GM18870 (cell line): ENCODE measurements at regions not wholly inside any gene's neighbourhood (a gene's known extent, or its start where the extent isn't known, plus 50 kb on each side); places are given as distances from the start of the nearest gene placed in this dataset.
"Not testable (repeated sequence)": the region's sequence is repeated elsewhere in the genome, so short reads cannot be mapped to it uniquely, and the experiment has no call there.

Experiments used
- ATAC-seq: cut with Tn5 transposase; IDR thresholded peaks from one replicate; pipeline ENCODE4 v1.9.1; 2021; ENCODE audit warnings: moderate library complexity; ENCODE audit not compliant: unreplicated experiment

DNA sequence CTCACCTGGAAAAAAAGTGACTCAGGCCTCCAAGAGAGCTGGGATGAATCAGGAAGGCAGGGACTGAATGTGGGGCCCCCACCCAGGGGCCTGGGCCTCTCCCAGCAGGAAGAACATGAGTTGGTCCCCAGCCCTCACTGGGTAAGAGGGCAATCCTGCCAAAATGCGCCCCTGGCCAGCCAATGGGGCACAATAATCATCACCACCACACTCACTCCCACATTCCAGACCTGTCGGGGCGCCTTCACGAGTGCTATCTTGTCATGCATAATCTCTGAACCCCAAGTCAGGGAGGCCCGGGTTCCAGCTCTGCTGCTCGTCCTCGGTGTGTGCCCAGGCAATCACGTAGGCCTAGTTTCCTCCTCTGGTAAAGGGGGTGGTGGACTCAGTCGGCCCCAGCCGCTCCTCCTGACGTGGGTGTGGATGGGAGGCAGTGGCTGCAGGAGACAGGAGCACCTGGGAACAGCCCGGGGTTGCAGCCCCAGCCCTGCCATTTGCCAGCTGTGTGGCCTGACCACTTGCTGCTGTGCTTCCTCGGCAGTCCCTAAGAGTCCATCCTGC lies 115.1 kb downstream of the CYP26B1 start:
- ATAC-seq, result no peak

DNA sequence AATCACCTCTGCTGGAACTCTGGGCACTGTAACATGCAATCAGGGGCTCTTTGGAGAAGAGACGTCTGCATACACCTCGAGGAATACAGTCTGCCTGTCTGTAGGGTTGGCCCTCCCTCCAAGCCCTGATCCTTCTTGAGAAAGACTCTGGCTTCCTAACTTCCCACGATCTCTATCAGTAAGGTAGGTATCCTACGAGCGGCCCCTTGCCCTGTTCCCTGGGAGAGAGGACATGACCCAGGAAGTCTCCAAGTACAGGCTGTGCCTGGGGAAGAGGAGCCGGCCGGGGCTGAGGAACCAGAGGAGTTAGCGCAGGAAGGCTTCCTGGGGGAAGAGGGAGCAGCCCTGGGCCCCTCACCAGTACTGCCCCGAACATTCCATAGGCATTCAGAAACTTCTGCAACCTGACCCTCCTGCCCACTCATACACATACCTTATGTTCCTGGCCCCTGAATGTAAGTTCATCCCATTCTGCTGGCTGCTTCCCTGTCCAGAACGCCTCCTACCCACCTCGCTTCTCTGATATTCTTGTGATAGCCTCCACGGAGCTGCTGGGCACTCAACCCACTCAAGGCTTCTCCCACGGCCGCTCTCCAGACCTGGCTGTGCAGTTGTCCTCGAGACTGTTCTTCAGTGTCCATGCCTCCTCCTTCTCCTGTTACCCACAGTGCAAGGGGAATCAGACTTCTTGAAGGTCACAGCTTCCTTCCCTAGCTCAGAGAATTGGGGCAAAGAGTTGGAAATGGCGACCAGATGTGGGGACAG lies 116.1 kb downstream of the CYP26B1 start:
- ATAC-seq, result no peak

DNA sequence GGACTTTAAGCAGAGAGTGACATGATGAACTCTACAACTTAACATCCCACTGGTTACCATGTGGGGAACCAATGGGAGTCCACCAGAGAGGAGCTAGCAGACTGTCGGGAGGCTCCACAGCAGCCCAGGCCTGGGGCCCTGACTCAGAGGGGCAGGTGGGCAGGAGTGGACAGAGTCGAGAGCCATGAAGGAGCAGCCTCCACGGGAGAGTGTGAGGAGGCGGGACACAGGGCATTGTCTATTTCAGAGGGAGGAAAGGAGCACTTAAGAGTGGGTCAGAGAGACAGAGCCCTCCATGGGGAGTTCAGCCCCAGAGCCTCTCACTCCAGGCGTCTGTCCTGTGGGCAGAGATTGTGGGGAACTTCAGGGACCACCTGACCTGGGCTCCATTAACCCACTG lies 118.7 kb downstream of the CYP26B1 start:
- ATAC-seq, result no peak

DNA sequence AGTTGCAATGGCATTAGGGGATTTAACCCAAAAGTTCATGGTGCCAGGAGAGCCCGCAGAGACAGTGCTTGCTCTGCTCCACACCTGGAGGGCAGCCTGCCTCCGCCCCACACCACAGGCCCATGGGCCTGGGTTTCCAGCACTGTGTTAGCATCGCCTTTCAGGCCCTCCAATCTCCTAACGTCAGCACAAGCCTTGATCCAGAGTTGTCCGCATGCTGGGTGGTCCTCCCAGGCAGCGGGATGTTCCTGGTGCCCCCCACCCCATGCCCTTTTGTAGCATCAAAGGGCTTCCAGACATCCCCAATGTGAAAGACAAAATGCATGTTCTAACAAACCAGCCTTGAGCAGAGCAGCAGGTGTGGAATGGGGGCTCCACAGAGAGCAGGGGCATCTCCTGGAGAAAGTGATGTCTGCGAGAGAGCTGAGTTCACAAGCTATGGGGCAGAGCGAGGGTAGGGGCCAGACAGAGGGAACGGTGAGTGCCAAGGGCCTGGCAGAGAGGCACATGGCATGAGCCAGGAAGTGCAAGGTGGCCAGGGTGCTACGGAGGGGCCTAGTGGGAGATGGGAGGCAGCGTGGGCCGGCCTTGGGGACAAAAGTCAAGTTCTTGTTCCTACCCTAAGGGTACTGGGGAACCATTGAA lies 119.2 kb downstream of the CYP26B1 start:
- no peak for ATAC-seq

DNA sequence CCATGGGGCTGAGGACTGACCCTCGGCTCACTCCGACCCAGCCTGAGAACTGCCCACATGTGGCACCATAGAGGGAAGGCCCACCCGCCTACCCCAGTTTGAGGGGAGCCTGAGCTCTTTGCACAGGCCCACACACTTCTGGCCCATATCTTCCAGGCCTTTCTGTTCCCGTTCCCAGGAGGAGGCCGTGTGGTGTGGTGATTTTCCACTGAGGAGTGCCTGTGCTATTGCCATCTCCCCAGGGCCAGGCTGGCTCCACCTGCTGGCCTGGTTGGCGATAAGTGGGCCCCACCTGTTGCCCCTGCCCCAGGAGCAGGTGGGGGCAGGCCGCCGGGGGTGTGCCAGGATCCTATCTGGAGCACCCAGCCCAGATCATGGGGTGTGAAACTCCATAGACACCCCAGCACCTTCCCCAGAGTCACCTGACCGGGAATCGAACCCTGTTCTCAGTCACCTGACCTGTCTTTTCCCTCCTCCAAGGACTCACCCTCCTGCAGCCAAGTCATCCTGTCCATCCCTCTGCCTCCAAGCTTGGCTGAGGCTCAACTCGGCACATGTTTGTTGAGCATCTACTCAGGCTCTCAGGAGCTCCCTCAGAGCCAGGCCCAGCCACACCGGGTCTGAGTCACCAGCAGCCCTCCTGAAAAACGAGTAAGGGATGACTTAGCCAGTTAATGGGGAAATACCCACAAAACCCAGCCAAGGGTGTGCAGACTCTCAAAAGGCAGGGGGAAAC lies 120.1 kb downstream of the CYP26B1 start:
- no peak for ATAC-seq

DNA sequence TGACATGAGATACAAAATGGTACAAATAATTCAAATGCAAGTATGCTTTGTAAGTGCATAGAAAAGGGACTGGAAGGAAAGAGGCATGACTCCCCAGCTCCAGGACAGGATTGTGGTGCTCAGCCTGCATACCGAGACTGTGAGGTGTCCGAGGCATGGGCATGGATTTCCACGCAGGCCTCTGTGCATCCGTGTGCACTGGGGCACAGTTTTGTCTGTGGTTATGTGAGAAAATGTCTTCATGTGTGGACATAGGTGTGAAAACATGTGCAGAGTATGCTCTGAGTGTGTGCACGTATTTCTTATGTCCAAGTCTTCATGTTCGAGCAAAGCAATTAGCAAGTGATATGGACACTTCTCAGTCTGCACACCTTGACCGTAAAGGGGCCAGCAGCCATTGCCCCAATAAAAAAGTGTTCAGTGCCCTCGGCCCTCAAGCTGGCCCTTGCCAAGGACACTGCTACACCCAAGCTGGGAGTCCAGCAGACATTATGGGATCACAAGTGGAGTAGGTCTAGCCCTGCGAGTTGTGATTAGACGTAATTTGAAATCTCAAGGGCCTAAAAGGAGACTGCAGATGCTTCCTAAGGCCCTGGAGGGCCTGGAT lies 120.7 kb downstream of the CYP26B1 start:
- ATAC-seq, result no peak

DNA sequence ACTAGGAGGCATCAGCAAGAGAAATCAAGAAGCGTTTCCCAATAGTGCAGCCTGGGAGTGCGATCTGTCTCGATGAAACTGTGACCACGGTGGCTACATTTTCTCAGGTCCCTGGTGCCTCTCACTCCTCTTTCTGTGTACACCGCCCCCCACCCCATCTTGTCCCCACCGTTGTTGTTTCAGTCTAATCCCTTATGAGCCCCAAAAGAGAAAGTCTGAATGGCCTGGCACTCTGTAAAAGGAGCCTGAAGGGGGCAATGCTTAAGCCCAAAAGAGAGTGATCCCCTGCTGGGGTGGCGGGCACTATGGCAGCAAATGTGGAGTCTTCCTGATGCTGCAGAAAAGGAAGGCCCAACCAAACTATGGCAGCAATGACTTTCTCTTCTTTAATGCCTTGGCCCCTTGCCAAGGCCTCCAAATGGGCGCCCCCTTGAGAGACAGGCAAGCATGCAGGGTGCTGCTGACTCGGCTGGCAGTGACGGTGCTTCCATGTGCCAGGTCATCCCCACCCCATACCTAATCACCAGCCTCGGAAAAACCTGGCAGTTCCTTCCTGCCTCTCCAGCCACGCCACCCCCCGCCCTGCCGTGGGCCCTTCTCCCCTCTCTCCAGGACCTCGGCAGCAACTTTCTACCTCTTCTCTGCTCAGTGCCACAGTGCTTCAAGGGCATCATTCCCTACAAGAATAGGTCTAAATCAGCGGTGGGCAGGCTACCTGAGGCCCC lies 123.0 kb downstream of the CYP26B1 start:
- no peak for ATAC-seq

DNA sequence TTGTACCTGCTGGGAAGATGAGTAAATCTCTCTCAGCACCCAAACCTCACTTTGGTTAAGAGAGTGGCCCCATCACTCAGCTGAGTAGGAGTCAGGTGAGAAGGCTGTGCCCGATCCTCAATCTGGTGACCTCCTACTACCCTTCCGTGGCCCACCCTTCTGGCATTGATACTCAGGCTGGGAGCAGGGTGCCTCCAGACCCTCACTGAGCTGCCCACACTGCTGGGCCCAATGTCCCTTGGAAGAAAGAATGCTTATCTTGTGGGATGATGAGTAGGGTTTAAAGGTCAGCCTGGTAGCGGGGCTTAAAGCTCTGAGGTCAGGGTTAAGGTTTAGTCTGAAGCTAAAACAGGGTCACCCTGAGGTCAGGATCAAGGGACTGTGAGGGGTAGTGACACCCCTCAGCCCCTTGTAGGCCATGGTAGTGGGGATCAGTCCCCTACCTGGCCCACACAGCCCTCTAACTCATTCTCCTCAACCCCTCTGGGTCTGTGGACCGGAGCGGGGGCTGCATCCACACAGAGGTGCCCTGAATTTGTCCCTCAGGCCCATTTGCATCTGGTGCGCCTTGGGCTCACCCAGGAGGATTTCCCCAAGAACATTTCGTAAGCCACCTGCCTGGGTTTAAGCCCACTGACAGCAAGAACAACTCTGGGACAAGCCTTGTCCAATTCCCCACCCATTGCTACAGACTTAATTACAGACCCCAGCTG lies 123.8 kb downstream of the CYP26B1 start:
- ATAC-seq, result no peak

DNA sequence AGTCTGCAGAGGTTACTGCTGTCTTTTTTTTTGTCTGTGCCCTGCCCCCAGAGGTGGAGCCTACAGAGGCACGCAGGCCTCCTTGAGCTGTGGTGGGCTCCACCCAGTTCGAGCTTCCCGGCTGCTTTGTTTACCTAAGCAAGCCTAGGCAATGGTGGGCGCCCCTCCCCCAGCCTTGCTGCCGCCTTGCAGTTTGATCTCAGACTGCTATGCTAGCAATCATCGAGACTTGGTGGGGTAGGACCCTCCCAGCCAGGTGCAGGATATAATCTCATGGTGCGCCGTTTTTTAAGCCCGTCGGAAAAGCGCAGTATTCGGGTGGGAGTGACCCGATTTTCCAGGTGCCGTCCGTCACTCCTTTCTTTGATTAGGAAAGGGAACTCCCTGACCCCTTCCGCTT lies 126.3 kb downstream of the CYP26B1 start:
- ATAC-seq, result not testable (repeated sequence)

DNA sequence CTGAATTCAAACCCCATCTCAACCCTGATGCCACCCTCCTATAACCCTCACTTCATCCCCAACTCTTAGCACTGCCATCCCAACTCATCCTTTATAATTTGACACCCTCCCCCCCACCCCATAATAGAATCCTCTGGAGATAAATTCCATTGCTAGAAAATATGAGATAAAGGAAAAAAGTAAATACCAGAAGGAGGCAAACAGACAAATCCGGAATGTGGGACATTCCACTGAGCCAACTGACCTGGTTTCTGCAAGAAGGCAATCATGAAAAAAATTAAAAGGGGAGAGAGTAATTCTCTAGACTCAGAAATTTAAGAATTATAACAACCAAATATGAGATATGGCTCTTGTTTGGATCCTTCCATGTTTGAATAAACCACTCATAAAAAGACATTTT lies 132.4 kb downstream of the CYP26B1 start:
- ATAC-seq, result no peak

DNA sequence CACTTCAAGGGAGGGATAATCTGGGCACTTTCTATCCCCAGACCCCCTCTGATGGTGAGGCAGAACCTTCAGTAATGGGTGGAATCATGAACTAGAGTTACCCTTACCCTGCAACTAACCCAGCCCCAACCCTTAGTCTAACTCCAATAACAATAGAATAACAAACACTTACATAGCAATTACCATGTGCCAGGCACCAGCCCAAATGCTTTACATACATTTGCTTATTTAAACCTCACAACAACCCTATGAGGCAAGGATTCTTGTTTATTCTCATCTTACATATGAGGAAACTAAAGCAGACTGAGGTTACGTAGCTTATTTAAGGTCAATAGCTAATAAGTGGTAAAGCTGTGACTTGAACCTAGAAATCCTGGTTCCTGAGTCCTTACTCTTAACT lies 132.8 kb downstream of the CYP26B1 start:
- no peak for ATAC-seq

DNA sequence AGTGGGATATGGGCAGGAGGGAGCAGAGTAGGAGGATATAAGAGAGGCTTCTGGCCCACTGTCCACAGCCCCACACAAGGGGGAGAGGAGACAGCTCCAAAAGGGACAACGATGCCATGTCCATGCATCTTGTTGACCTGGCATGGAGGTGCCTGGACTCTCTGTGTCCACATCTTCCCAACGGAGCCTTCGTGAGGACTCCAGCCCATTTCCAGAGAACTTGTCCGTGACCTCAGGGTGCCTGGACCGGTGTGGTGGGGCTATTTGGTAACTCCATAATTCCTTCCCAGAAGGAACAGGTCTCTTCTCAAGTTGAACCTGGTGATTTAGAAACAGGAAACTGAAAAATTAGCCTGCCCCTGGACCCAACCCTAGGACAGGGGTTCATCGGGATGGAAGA lies 133.9 kb downstream of the CYP26B1 start:
- ATAC-seq, result no peak

DNA sequence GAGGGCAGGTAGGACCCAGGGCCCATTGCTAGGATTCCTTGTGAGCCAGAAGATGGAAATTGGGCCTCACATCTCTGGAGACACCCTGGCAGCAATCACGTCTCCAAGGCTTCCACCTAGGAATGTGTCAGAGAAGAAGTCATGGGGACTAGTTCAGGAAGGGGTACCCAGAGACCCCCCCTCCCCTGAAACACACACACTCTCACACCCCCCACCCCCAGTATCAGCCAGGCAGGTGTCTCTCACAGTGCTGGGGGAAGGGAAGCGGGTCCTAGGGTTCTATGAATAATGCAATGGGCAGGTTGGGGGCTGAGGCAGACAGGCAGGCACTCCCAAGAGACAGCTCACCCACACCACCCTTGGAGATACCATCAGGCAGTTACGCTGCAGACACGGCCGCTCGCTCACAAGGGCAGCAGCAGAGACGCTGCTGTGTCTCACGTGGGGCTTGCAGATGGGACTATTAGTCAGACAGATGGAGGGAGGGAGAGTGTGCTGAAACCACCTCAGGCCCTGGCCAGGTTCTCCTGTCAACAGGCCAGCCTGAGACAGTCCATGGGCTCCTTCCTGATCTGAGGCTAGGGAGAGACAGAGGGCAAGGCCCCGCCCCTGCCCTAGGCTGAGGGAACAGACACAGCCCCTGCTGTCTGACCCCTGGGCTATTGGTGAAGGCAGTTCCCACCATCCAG lies 134.6 kb downstream of the CYP26B1 start:
- ATAC-seq, result no peak

DNA sequence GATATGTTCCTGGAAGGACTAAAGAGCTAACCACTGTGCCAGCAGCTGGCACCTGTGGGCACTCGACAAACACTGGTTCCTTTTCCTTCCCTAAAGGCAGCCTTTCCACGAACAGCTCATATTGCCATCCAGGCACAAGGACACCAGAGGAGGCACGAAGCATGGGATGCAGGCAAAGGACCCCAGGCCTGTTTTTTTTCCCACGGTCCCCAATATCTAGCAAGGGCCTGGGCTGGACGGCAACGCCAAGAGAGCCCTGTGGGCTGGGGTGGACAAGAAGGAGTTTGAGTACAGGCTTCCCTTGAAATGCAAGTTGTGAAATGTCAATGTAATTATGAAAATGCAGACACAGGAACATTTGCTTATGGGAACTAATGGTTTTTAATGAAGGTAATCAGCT lies 135.9 kb downstream of the CYP26B1 start:
- no peak for ATAC-seq

DNA sequence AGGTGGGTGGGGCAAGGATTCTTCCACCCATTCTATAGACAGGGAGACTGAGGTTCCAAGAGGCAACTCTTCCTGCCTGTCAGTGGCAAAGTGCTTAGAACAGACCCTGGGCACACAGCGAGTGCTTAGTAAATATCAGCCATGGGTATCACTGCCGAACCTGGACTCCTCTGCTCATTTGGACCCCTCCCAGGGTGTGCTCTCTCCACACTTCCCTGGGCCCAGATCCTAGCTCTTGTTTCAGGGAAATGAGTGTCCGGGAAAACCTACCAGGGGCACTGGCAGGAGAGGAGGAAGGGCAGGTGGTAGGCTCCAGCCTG lies 136.3 kb downstream of the CYP26B1 start:
- no peak for ATAC-seq

DNA sequence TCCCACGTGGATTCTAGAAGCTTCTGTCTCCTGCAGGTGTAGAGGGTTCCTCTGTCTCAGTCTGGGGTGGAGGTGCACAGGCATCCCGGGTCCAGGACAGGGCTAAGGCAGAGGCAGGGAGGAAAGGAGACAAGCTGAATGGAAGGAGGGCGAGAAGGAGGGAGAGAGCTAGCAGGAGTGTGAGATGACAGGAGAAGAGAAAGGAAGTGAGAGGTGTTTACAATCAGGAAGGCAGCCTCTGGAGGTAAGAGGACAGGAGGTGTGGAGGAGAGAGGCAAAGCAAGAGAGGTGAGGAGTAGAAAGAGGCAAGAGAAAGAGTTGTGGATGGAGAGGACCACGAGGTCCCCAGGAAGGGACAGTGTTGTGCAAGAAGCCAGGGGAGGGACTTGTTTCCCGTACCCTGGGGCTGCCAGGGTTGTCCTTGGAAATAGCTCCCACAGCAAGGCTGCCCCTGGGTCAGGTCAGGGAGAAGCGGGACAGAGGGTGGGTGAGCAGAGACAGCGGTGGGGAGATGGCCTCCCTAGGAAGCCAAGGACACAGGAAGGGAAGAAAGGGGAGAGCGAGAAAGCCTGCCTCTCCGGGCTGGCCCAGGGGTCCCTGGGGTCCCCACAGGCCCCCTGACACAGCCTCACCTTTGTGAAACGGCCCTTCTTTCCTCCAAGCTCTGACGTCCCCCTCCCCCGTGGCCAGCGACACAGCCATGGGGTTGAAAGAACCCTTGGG lies 136.9 kb downstream of the CYP26B1 start:
- no peak for ATAC-seq

DNA sequence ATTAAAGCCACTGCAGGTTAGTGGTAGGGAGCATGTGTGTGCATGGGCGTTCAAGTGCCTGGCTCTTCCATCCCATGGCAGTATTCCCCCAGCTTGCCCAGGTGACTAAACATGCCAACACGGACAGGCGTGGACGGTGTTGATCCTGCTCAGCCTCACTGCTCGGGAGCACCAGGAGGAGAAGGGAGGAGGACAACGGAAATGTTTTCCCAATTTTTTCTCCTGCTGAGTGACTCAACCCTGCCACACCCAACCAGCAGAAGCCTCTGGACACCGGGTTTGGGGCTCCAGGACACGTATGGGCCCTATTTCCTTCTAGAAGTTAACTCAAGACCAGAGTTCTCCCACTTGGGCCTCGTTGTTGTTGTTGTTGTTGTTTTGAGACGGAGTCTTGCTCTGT lies 139.1 kb downstream of the CYP26B1 start:
- ATAC-seq, result no peak

DNA sequence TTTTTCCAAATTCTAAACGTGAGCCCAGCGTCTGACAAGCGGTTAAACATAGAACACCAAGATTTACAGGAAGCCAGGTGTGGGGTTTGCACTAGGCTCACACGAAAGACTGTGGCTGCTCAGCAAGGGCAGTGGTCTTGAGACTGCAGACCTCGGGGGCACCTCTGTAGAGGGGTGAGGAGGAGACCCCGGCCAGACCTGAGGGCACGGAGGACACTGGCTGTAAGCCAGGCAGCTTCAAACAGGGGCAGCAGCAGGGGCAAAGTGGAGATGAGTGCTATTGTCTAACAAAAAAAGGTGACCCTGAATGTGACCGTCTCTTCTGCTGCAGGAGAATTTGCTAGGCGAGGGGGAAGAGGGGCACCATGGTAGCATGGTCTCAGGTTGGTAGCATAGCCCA lies 140.3 kb downstream of the CYP26B1 start:
- no peak for ATAC-seq

DNA sequence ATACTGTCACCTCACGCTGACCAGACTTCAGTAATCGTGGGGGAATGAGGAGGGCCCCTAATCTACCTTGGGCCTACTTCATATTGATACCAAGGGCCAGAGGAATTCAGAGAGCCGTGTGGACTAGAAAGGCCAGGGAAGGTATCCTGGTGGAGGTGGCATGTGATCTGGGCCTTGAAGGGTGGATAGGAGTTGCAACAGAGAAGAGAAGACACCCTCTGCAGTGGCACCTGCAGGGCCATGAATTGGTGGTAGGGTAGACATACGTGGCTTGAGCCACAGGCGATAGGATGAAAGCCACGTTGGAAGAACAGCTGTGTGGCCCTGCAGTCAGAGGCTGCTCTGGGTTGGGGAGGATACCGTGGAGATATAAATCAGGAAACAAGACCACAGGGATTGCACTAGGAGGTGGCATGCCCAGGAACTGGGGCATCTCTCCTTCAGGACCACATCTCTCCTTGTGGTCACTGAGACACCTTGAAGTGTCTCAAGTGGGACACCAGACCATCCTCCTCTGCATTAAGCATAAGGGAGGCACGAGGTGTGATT lies 141.4 kb downstream of the CYP26B1 start:
- ATAC-seq, result no peak
